Neural progenitor cell (in vitro differentiated cells): ENCODE measurements at regions not wholly inside any gene's neighbourhood (a gene's known extent, or its start where the extent isn't known, plus 50 kb on each side); places are given as distances from the start of the nearest gene placed in this dataset.

Experiments used
- CTCF ChIP-seq: fragments of 200-600 bp; sonication (generic); IDR thresholded peaks from 2 replicates; pipeline ENCODE4 v1.5.1; 2017; ENCODE audit warnings: antibody characterized with exemption, mild to moderate bottlenecking
- EZH2phosphoT487 ChIP-seq: fragments of 200-600 bp; sonication (generic); IDR thresholded peaks from 2 replicates; pipeline ENCODE4 v1.6.1; 2017; ENCODE audit warnings: antibody characterized with exemption

GRCh38 chr7:1330801-1331425 lies 98.2 kb downstream of the UNCX start:
- TF ChIP-seq CTCF (no peak), EZH2phosphoT487 (no peak)
